ENCODE measurements at regions not wholly inside any gene's neighbourhood (a gene's known extent, or its start where the extent isn't known, plus 50 kb on each side); places are given as distances from the start of the nearest gene placed in this dataset.

GRCh38 chr12:24470050-24470449 is 478.9 kb downstream of the BCAT1 start:
- TF ChIP-seq KDM6A (CRISPR knock-in tag; IDR thresholded peaks at IDR 0.05; ENCODE audit: low read depth) (no peak), TCF7 (IDR thresholded peaks at IDR 0.05; ENCODE audit: low read depth) (no peak), CEBPB (IDR thresholded peaks at IDR 0.05; ENCODE audit: borderline replicate concordance, low read depth, low read length) (peak; percentile 24; the same call in 1 of the 2 replicates), PATZ1 (CRISPR knock-in tag; IDR thresholded peaks at IDR 0.05) (no peak), ZNF891 (CRISPR knock-in tag; IDR thresholded peaks at IDR 0.05) (no peak), SAFB2 (CRISPR knock-in tag; IDR thresholded peaks at IDR 0.05; ENCODE audit: borderline replicate concordance, low read depth) (no peak), SRSF4 (IDR thresholded peaks at IDR 0.05; ENCODE audit: low read depth, low read length, poor library complexity, severe bottlenecking) (no peak)
- CTCF ChIA-PET (ENCODE audit: low intra/inter-chr PET ratio, low total read pairs): no interaction called here

GRCh38 chr12:24469089-24469488 is 479.8 kb downstream of the BCAT1 start:
- no peaks in the 10 kb centered on the region for H3K9me3 ChIP-seq (ENCODE audit: low read length)
- DNase-seq (ENCODE audit: low spot score) (no peak), FAIRE-seq (no peak), ATAC-seq (no peak)
- no peak overlapping the region for H3K27ac ChIP-seq (ENCODE audit: extremely low read length, insufficient read depth, low read length)
- no peaks in the 10 kb centered on the region for H4K20me1 ChIP-seq (ENCODE audit: insufficient read depth, low read length)
- no peaks in the 10 kb centered on the region for H3K36me3 ChIP-seq (replicated peaks in 1 of 2; ENCODE audit: control insufficient read depth in 1 of 2, insufficient read depth in 2 of 2, low read length in 2 of 2)
- H3K4me1 ChIP-seq (ENCODE audit: insufficient read depth, low read length): no peaks in the 10 kb centered on the region
- in situ Hi-C loops (cut with HindIII; ENCODE audit: extremely low pct_ligation_motif_present, low pct_unique_long_range_greater_than_20kb) (no loop called here), intact Hi-C loops (cut with micrococcal nuclease; ENCODE audit: unreplicated experiment) (no loop called here)
- H3K27me3 ChIP-seq (ENCODE audit: control insufficient read depth in 1 of 2, insufficient read depth in 2 of 2, low read length in 2 of 2): no peaks in the 10 kb centered on the region
- no peak overlapping the region for H3K4me3 ChIP-seq (replicated peaks in 1 of 3; ENCODE audit: insufficient read depth in 1 of 3, low read depth in 2 of 3, low read length in 3 of 3)
- BruUV-seq (replicated peaks): no TSS peak
- no peak overlapping the region for H2AFZ ChIP-seq (ENCODE audit: low read length)
- H3K79me2 ChIP-seq (ENCODE audit: insufficient read depth, low read length): no peaks in the 10 kb centered on the region
- 66% methylated on average over 9 of the region's 10 CpGs for WGBS (ENCODE audit: low lambda C conversion rate)
- H3K4me2 ChIP-seq (ENCODE audit: low read depth, low read length): no peak overlapping the region
- POLR2A ChIA-PET: no interaction called here
- no peak overlapping the region for H3K9ac ChIP-seq (ENCODE audit: insufficient read depth, low read depth, low read length)
- CTCF ChIA-PET (ENCODE audit: low intra/inter-chr PET ratio, low total read pairs): no interaction called here
- no peak for TF ChIP-seq RELA (CRISPR knock-in tag; IDR thresholded peaks at IDR 0.05)
- TF ChIP-seq EP300 (IDR thresholded peaks at IDR 0.05; ENCODE audit: low read depth in 2 of 2, low read length in 2 of 2): no peak
- TF ChIP-seq EP300 (CRISPR knock-in tag; IDR thresholded peaks at IDR 0.05; ENCODE audit: borderline replicate concordance): no peak
- no peak for TF ChIP-seq ZNF18 (CRISPR knock-in tag; IDR thresholded peaks at IDR 0.05; ENCODE audit: insufficient replicate concordance)
- TF ChIP-seq CREB1 (IDR thresholded peaks at IDR 0.05): no peak
- TF ChIP-seq CREB1 (CRISPR knock-in tag; IDR thresholded peaks at IDR 0.05): no peak
- no peak for TF ChIP-seq THRA (CRISPR knock-in tag; IDR thresholded peaks at IDR 0.05; ENCODE audit: borderline replicate concordance)

More at GRCh38 chr12:24470050-24470449, 478.9 kb downstream of the BCAT1 start:
- no peaks in the 10 kb centered on the region for H3K4me1 ChIP-seq (ENCODE audit: insufficient read depth, low read length)
- H3K27ac ChIP-seq (ENCODE audit: extremely low read length, insufficient read depth, low read length): no peak overlapping the region
- in situ Hi-C loops (cut with HindIII; ENCODE audit: extremely low pct_ligation_motif_present, low pct_unique_long_range_greater_than_20kb): no loop called here
- no TSS peak for BruUV-seq (replicated peaks)
- no peak for ATAC-seq
- H3K79me2 ChIP-seq (ENCODE audit: insufficient read depth, low read length): no peaks in the 10 kb centered on the region
- intact Hi-C loops (cut with micrococcal nuclease; ENCODE audit: unreplicated experiment): no loop called here
- H3K27me3 ChIP-seq (ENCODE audit: control insufficient read depth in 1 of 2, insufficient read depth in 2 of 2, low read length in 2 of 2): no peaks in the 10 kb centered on the region
- no peak overlapping the region for H3K4me3 ChIP-seq (replicated peaks in 1 of 3; ENCODE audit: insufficient read depth in 1 of 3, low read depth in 2 of 3, low read length in 3 of 3)
- no peak overlapping the region for H2AFZ ChIP-seq (ENCODE audit: low read length)
- 54% methylated on average over 4 of the region's 4 CpGs for WGBS (ENCODE audit: low lambda C conversion rate)
- no peaks in the 10 kb centered on the region for H3K9me3 ChIP-seq (ENCODE audit: low read length)
- H3K9ac ChIP-seq (ENCODE audit: insufficient read depth, low read depth, low read length): no peak overlapping the region
- no peaks in the 10 kb centered on the region for H3K36me3 ChIP-seq (replicated peaks in 1 of 2; ENCODE audit: control insufficient read depth in 1 of 2, insufficient read depth in 2 of 2, low read length in 2 of 2)
- no peak for FAIRE-seq
- no peak for DNase-seq (ENCODE audit: low spot score)
- POLR2A ChIA-PET: no interaction called here
- no peak overlapping the region for H3K4me2 ChIP-seq (ENCODE audit: low read depth, low read length)
- H4K20me1 ChIP-seq (ENCODE audit: insufficient read depth, low read length): no peaks in the 10 kb centered on the region

Measured in HepG2 (cell line).